ENCODE measurements at regions not wholly inside any gene's neighbourhood (a gene's known extent, or its start where the extent isn't known, plus 50 kb on each side); places are given as distances from the start of the nearest gene placed in this dataset.

DNA sequence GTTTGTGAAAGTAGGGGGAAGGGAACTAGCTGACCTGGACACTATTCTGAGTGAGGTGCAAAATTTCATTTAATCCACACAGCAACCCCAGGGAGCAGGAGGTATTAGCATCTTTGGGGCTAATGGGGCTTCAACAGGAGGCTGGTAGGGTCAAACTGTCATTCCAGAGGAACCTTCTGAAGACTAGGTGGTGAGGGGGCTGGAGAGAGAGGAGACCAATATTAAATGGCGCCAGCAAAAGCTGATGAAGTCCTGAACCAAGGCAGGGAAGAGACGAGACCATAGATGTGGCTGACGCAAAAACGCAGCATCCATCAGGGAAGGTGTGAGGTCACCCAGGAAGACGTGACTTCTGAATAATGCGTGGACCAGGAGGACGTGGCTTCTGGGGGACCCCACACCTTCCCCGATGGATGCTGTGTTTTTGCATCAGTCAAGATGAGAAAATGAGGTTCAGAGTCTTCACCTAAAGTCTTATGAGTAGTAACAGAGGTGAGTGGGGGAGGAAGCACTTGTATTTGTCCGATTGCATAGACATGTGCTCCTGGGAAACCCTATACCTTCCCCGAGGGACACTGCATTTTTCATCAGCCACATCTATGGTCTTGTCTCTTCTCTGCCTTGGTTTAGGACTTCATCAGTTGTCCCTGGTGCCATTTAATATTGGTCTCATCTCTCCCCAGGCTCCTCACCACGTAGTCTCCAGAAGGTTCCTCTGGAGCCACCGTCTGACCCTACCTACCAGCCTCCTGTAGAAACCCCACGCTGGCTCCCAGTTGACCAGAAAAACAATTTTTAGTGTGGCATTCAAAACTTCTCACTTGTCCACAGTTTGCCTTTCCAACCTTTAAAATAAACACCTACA lies 188.6 kb downstream of the MYCN start:
- DNase-seq (ENCODE audit: low read depth in 1 of 2, low spot score in 1 of 2), result no peak

GRCh38 chr2:16127958-16128357 lies 187.6 kb downstream of the MYCN start:
- no peak for DNase-seq (ENCODE audit: low read depth in 1 of 2, low spot score in 1 of 2)

DNA sequence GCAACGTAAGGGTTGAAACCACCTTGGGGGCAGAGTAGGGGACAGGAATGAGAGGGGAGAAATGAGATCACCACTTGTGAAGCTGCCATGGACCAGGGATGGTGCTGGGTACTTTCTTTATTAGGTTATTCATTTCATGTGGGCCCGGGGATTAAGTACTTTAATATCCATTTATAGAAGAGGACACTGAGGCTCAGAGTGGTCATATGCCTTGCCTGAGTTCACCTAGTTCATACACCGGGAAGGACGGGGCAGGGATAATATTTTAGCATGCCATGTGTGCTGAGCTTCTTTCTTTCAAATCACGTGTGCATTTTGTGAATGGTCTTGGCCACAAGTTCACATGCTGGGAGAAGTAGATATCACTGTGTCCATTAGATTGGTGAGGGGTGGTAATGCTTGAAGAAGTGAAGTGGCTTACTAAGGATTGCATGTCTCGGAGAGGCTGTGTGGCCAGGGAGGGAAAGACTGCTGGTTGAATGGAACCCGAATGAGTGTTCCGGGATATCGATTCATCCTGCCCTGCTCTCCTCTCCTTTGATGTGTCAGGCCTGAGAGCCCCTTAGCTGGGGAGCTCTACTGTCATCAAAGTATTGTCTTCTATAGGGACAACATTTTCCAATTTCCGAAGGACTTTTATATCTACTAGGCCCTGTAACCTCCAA lies 187.1 kb downstream of the MYCN start:
- no peak for DNase-seq (ENCODE audit: low read depth in 1 of 2, low spot score in 1 of 2)

DNA sequence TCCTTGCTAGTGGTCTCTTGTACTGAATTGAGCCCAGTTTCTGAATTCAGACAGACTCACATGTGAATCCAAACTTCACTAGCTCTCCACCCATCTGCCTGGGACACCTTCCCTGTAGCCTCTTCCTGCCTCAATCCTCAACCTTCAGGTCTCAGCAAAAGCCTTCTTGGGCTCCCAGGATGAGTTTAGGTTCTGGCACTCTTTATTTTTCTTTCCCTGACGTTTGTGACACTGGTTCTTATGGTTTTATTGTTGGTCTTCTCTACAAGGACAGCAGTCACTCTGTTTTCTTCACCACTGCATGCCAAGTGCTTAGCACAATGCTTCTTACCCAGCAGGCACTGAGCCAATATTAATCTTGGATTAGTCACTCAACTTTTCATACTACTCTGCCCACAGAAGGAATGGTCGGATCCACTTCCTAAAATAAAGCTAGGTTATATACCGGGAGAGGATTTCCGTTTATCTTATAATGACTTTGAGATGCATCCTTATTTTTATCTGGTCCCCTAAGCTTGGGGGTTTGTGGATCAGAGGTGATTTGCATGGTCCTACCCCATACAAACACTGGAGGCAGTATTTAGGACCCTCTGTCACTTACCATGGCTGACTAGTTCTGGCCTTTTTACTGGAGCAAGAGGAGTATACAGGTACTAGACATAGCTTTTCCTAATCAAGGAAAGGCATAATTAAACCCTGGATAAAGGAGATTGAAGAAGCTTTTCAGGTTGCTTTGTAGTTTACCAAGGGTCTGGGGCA lies 186.3 kb downstream of the MYCN start:
- no peak for DNase-seq (ENCODE audit: low read depth in 1 of 2, low spot score in 1 of 2)

- DNase-seq (ENCODE audit: low read depth in 1 of 2, low spot score in 1 of 2), result no peak
These were observed 185.5 kb downstream of the MYCN start for GRCh38 chr2:16125614-16126516.

DNA sequence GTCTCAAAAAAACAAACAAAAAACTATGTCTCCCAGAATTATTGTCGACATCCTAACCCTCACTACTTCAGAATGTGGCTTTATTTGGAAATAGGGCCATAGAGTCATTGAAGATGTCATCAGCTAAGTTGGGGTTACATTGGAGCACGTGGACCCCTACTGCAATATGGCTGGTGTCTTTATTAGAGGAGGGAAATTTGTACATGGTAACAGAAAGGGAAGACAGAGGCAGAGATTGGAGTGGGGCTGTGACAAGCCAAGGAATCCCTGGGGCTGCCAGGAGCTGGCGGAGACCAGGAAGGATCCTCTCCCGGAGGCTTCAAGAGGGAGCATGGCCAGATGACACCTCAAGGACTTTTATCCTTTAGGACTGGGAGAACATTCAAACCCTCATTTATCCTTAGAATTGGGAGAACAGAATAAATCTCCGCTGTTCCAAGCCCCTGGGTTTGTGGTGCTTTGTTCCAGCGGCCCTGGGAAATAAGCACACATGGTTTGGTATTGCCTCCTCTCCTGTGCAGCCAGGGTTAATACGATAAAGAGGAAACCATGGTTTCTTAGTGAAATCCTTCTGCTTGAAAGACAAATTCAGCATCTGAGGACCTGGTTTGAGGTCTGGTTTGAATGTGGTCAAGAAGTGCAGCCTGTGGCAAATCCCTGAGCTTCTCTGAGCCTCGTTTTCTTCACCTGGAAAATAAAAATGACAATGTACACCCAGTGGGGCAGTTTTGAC lies 184.7 kb downstream of the MYCN start:
- no peak for DNase-seq (ENCODE audit: low read depth in 1 of 2, low spot score in 1 of 2)

GRCh38 chr2:16123856-16124780 lies 183.8 kb downstream of the MYCN start:
- DNase-seq (ENCODE audit: low read depth in 1 of 2, low spot score in 1 of 2), result no peak

- no peak for DNase-seq (ENCODE audit: low read depth in 1 of 2, low spot score in 1 of 2)
These were observed 183.1 kb downstream of the MYCN start for GRCh38 chr2:16123421-16123820.

- DNase-seq (ENCODE audit: low read depth in 1 of 2, low spot score in 1 of 2), result no peak
These were observed 182.2 kb downstream of the MYCN start for GRCh38 chr2:16122556-16122955.

GRCh38 chr2:16121986-16122390 lies 181.6 kb downstream of the MYCN start:
- no peak for DNase-seq (ENCODE audit: low read depth in 1 of 2, low spot score in 1 of 2)

- no peak for DNase-seq (ENCODE audit: low read depth in 1 of 2, low spot score in 1 of 2)
These were observed 181.1 kb downstream of the MYCN start for GRCh38 chr2:16121231-16121985.

DNA sequence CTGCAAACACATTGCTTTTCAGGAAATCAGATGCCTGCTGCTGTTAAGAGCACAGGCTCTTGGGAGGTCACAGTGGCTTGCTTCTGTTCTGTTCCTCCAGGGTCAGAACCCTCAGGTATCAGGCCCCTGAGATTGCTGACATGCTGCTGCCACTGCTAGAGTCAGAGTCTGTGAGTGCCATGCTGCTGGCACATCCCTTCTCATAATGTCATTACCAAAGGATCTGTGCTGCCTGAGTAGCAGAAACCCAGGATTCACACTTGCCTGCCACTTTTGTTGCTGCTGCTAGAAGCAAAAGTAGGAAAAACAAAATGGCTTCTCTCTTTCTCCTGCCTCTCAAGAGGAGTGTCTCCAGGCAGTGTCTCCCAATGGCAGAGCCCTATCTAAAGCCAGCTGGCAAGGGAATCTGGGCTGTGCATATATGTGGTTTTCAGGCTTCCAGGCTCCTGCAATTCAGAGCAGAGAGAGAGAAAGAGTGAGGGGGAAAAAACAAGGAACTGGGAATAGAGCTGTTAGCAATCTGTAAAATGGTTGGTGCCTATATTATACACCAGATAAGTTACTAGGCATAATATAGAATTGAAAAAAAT lies 180.3 kb downstream of the MYCN start:
- DNase-seq (ENCODE audit: low read depth in 1 of 2, low spot score in 1 of 2), result no peak

DNA sequence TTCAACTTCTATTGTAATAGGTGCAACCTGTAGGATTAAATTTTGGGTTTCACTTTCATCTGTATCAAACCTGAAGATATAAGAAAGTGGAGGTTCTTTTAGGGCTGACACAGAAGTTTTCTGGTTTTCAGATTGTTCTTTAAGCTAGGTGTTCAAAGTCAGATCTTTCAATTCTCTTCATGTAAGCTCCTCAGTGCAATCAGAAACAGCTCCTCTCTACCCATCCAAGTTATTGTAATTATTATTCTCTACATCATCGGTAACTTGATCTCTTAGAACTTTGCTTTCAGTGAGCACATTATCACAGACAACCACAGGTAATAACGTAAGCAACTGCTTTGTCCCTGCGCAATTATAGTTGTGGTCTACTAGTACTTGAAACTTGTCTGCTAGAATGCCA lies 179.4 kb downstream of the MYCN start:
- DNase-seq (ENCODE audit: low read depth in 1 of 2, low spot score in 1 of 2), result no peak

DNA sequence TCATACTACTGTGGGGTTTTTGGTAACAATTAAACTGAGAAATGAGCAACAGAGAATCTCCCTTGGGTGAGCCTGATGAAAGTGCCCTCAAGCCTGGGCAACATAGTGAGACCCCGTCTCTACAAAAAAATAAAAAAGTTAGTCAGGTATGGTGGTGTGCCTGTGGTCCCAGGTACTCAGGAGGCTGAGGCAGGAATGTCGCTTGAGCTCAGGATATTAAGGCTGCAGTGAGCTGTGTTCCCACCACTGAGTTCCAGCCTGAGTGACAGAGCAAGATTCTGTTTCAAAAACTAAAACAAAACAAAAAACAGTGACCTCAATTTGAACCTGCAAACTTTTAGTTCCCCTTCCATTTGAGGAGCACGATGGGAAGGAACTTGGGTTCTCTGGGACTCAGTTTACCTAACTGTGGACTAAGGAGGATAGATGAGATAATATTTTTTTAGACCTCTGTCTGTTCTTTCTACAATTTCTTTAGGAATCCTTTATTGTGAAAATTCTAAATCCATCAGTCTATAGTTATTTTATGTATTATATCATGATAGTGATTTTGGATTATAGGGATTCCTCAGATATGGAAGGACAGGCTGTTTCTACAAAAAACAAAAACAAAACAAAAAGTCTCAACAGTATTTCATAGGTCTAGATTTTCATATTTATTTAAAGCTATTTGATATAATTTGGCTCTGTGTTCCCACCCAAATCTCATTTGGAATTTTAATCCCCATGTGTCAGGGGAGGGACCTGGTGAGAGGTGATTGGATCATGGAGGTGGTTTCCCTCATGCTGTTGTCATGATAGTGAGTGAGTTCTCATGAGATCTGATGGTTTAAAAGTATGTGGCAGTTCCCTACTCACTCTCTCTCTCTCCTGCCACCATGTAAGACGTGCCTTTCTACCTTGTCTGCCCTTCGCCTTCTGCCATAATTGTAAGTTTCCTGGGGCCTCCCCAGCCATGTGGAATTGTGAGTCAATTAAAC lies 178.6 kb downstream of the MYCN start:
- no peak for DNase-seq (ENCODE audit: low read depth in 1 of 2, low spot score in 1 of 2)

DNA sequence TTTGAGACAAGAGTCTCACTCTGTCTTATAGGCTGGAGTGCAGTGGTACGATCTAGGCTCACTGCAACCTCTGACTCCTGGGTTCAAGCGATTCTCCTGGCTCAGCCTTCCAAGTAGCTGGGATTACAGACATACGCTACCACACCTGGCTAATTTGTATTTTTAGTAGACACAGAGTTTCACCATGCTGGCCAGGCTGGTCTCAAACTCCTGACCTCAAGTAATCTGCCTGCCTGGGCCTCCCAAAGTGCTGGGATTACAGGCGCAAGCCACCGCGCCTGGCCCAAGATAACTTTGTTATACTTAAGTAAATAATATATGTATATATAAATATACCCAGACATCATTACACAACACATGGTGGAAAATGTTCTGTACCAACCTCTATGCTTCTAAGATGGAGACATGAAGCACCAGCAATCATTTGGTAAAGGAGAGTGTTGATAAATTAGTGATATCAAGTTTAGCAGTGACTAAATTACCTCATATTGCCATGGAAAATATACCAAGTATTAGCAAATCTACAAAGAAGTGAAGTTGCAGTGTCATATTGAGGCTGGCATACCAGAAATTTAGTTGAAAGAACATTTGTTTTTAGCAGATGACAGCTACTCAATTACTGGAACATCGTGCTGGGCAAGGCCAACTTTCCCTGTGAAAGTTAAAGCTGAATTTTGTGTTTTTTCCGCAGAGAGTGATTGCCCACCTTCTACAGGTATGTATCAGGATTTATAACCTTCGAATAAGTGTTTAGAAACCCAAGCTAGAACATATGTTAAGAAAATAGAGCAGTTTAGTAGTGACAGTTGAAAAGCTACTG lies 177.7 kb downstream of the MYCN start:
- no peak for DNase-seq (ENCODE audit: low read depth in 1 of 2, low spot score in 1 of 2)

All from activated T-helper 1 cell treated with anti-CD3 and anti-CD28 coated beads, Interleukin-2, amount 50 U/mL, for 16 hours (primary cell).